Skeletal muscle tissue (tissue), 3 donors: ENCODE measurements at regions not wholly inside any gene's neighbourhood (a gene's known extent, or its start where the extent isn't known, plus 50 kb on each side); places are given as distances from the start of the nearest gene placed in this dataset.

ENCODE experiments used
- H3K27ac ChIP-seq: one replicate; pipeline ENCODE4 v1.7.0; 2013; ENCODE audit warnings: mild to moderate bottlenecking, low read depth, low read length, inconsistent platforms
- H3K27me3 ChIP-seq, 3 donors: one replicate each; pipeline ENCODE4 v1.7.0; 2013; ENCODE audit warnings: low read length in 3 of 3; ENCODE audit not compliant: control insufficient read depth in 3 of 3, insufficient read depth in 3 of 3
- H3K36me3 ChIP-seq, 3 donors: one replicate each; pipeline ENCODE4 v1.7.0; 2013; ENCODE audit warnings: low read length in 3 of 3; ENCODE audit not compliant: control insufficient read depth in 3 of 3, insufficient read depth in 3 of 3
- H3K4me1 ChIP-seq, 3 donors: one replicate each; pipeline ENCODE4 v1.7.0; 2013; ENCODE audit warnings: low read length in 3 of 3, mild to moderate bottlenecking in 3 of 3; ENCODE audit not compliant: control insufficient read depth in 3 of 3, insufficient read depth in 3 of 3
- H3K4me3 ChIP-seq, 3 donors: one replicate each; pipeline ENCODE4 v1.7.0; 2013; ENCODE audit warnings: low read length in 3 of 3
- H3K9ac ChIP-seq, 3 donors: one replicate each; pipeline ENCODE4 v1.7.0; 2013; ENCODE audit warnings: low read length in 3 of 3, mild to moderate bottlenecking in 3 of 3, moderate library complexity in 2 of 3, low read depth in 1 of 3
- H3K9me3 ChIP-seq, 3 donors: one replicate each; pipeline ENCODE4 v1.7.0; 2013; ENCODE audit warnings: low read length in 3 of 3; ENCODE audit not compliant: control insufficient read depth in 3 of 3
- donor health status: Osteomylitis.

DNA sequence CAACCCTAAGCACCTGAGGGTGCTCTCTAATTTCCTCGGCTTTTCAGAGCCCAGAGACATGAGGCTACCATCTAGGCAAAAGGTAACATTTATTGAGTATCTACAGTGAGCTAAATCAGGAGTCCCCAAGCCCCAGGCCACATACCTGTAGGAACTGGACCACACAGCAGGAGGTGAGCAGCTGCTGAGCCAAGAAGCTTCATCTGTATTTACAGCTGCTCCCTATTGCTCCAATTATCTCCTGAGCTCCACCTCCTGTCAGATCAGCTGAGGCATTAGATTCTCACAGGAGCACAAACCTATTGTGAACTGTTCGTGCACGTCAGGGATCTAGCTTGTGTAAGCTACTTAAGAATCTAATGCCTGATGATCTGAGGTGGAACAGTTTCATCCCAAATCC, 70.2 kb downstream of the RND3 start:
- H3K36me3 ChIP-seq, result no peaks in the 10 kb centered on the region
- H3K9me3 ChIP-seq, result no peaks in the 10 kb centered on the region
- no peak overlapping the region for H3K9ac ChIP-seq
- H3K4me3 ChIP-seq, result no peak overlapping the region
- no peak overlapping the region for H3K27ac ChIP-seq
- H3K4me1 ChIP-seq, result no peaks in the 10 kb centered on the region
- H3K27me3 ChIP-seq, result no peaks in the 10 kb centered on the region

DNA sequence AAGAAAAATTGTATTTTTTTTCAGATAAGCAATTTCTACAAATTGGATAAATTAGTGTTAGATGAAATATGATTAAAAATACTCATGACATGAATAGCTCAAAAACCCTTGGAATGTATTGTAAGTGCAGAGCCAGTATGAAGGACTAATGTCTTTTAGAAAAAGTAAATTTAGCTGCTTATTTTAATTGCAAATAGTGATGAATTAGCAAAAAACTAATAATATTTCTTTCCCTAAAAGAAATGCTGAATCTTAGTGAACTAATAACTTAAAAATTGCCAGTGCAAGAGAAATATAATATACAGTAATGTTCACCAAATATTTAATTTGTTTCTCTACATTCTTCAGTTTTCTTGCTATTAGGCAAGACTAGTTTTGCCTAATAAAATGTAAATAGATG, 72.4 kb downstream of the RND3 start:
- no peak overlapping the region for H3K9ac ChIP-seq
- H3K4me1 ChIP-seq, result no peaks in the 10 kb centered on the region
- H3K27ac ChIP-seq, result no peak overlapping the region
- H3K9me3 ChIP-seq, result no peaks in the 10 kb centered on the region
- H3K27me3 ChIP-seq, result no peaks in the 10 kb centered on the region
- H3K36me3 ChIP-seq, result no peaks in the 10 kb centered on the region
- no peak overlapping the region for H3K4me3 ChIP-seq

DNA sequence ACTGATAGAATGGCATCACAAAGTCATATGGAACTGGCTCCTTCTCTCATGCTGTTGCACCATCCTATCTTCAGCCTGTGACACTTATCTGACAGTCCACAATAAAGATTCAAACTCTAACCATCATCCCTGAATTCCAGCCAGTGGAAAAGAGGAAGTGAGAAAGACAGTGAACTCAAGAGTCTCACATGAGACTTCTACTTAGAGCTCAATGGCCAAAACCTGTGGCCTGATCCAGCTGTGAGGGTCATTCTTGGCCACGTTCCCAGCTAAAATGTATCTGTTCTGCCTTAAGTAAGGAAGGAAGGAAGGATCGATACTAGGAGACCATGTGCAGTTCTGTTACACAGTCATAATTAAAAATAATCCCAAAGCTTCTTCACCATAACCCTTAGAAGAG, 73.6 kb downstream of the RND3 start:
- Histone ChIP-seq H3K27ac (no peak overlapping the region), H3K4me3 (no peak overlapping the region), H3K36me3 (no peaks in the 10 kb centered on the region), H3K9me3 (no peaks in the 10 kb centered on the region), H3K27me3 (no peaks in the 10 kb centered on the region), H3K4me1 (no peaks in the 10 kb centered on the region), H3K9ac (no peak overlapping the region)

DNA sequence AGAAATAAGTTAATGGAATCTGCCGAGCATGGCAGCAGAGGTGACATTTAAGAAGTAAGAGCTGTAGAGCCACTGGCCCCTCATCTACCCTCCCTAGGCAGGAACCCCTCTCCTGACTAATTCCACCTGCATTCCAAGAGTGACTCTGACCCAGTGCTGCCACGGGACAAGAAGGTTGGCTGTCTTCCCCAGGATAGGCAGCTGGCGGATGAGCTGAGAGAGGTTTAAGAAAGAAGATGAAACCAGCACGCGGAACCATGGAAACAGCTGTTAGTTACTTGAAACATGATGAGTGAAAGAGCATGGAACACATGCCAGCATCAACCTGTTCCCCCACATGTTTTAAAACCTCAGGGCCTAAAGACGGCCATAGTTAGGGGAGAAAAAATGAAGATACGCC, 74.1 kb downstream of the RND3 start:
- Histone ChIP-seq H3K27ac (no peak overlapping the region), H3K4me1 (no peaks in the 10 kb centered on the region), H3K36me3 (no peaks in the 10 kb centered on the region), H3K9me3 (no peaks in the 10 kb centered on the region), H3K9ac (no peak overlapping the region), H3K27me3 (no peaks in the 10 kb centered on the region), H3K4me3 (no peak overlapping the region)

DNA sequence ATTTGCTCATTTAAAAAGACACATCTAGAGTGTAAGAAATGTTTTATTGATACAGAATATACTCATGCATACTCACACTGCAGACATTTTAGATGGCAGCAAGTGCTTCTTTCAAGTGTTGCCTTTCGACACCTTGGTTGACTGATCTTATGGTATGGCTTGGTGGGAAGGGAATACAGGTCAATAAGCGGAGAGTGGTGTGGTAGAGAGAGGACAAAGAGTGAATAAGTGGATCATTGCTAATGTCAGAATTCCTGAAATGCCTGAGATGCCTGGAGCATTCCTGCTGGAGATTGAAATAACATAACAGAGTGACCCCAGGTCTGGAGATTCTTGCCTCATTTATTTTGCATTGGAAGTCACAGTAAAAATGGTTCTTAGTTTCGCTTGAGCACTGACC, 76.7 kb downstream of the RND3 start:
- Histone ChIP-seq H3K36me3 (no peaks in the 10 kb centered on the region), H3K9me3 (no peaks in the 10 kb centered on the region), H3K27ac (no peak overlapping the region), H3K27me3 (no peaks in the 10 kb centered on the region), H3K4me3 (no peak overlapping the region), H3K4me1 (no peaks in the 10 kb centered on the region), H3K9ac (no peak overlapping the region)

DNA sequence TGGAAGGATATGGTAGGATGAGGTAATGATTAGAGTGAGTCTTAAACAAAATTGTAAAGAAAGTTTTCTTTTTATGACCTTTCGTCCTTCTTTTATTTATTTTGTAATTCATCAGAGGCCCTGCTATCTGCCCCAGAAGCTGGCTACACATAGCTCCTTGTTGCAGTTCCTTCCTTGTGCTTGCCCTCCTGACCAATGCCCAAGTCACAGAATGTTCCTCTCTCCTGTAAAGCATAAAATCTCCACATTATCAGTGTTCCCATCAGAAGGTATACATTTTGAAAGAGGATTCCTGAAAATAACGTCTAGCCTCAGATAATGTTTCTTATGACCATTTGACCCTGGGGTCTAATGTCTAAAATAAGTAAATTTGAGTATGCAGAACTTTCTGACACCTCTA, 78.3 kb downstream of the RND3 start:
- Histone ChIP-seq H3K36me3 (no peaks in the 10 kb centered on the region), H3K4me3 (no peak overlapping the region), H3K9me3 (no peaks in the 10 kb centered on the region), H3K9ac (no peak overlapping the region), H3K27me3 (no peaks in the 10 kb centered on the region), H3K4me1 (no peaks in the 10 kb centered on the region), H3K27ac (no peak overlapping the region)

DNA sequence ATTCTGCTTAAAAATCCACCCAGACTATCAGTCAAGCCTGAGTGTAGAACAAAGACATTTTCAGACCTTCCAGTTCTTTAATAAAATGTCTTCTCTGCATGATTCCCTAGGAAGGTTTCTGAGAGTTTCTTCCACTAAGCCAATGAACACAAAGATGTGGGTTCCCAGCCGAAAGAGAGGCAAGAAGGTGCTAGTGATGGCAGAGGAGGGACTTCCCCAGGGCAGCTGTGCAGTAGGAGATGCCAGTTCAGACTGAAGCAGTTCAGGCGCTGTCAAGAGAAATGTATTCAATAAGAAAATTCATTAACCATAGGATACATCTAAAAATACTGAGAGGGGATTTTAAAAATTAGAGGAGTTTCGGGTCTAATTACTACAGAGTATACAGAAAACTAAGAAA, 83.3 kb downstream of the RND3 start:
- Histone ChIP-seq H3K4me3 (no peak overlapping the region), H3K27ac (no peak overlapping the region), H3K36me3 (no peaks in the 10 kb centered on the region), H3K9ac (no peak overlapping the region), H3K27me3 (no peaks in the 10 kb centered on the region), H3K9me3 (no peaks in the 10 kb centered on the region), H3K4me1 (no peaks in the 10 kb centered on the region)

DNA sequence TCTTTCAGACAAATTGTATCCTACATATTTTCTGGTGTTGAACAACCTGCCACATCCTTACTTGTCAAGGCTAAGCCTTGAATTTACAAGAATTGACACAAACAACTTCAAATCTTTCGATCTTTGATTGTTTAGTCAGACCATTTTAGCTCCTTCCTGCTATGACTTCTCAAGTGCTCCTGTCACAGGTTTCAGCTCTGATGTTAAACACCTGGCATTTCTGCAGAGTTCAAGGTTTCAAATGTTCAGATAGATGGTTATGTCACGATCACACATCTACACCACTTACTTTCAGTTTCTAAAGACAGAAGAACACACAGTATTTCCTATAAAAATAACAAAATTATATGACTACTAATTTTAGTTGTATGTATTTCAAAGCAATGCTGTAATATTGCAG, 84.0 kb downstream of the RND3 start:
- no peaks in the 10 kb centered on the region for H3K36me3 ChIP-seq
- no peak overlapping the region for H3K9ac ChIP-seq
- H3K9me3 ChIP-seq, result no peaks in the 10 kb centered on the region
- H3K4me3 ChIP-seq, result no peak overlapping the region
- H3K27me3 ChIP-seq, result no peaks in the 10 kb centered on the region
- H3K27ac ChIP-seq, result no peak overlapping the region
- H3K4me1 ChIP-seq, result no peaks in the 10 kb centered on the region

DNA sequence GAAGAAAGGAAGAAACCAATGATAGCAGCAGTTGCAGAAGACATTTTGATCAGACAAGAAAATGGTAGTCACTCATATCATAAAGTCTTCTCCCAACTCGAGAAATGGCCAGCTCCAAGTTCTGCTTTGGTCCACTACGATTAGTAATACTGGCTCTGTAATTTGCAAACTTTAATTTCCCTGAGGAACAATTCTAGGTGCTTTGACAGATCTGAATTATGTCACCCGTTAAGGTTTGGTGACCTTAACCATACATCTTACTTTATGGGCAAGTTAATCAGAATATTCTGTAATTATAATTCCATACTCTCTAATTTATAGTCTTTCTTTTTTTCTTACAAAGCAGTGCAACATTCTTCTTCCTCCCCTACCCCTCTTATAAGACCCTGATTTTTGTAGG, 84.5 kb downstream of the RND3 start:
- Histone ChIP-seq H3K9ac (no peak overlapping the region), H3K27ac (no peak overlapping the region), H3K4me3 (no peak overlapping the region), H3K4me1 (no peaks in the 10 kb centered on the region), H3K27me3 (no peaks in the 10 kb centered on the region), H3K36me3 (no peaks in the 10 kb centered on the region), H3K9me3 (no peaks in the 10 kb centered on the region)

DNA sequence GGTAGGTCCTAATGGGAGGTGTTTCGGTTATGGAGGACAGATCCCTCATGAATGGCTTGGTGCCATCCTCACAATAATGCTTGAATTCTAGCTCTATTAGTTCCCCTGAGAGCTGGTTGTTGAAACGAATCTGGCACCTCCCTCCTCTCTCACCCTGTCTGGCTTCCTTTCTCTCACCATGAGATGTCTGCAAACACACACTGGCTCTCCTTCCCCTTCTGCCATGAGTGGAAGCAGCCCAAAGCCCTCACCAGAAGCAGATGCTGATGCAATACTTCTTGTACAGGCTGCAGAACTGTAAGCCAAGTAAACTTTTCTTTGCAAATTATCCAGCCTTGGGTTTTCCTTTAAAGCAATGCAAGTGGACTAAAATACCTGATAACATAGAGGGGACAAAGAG, 86.6 kb downstream of the RND3 start:
- Histone ChIP-seq H3K9ac (no peak overlapping the region), H3K27ac (no peak overlapping the region), H3K4me3 (no peak overlapping the region), H3K4me1 (no peaks in the 10 kb centered on the region), H3K9me3 (no peaks in the 10 kb centered on the region), H3K36me3 (no peaks in the 10 kb centered on the region), H3K27me3 (no peaks in the 10 kb centered on the region)

DNA sequence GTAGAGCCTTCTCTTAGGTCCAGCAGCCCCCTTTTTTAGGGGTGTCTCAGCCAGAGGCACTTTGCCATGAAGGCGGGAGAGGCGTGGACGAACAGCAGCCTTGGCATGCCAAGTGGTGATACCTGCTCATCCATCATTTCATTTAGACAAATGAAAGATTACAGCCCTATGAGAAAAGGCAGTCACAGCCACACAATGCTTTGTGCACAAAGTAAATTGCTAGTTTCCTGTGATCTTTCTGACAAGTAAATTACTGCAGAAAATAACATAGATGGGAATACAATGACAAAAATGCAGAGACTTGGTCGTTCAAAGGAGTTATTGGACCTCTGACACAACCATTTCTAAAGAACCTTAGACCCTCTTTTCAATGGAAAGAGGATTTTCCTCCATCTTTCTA, 94.9 kb downstream of the RND3 start:
- no peak overlapping the region for H3K4me3 ChIP-seq
- no peaks in the 10 kb centered on the region for H3K4me1 ChIP-seq
- no peaks in the 10 kb centered on the region for H3K9me3 ChIP-seq
- no peaks in the 10 kb centered on the region for H3K36me3 ChIP-seq
- no peaks in the 10 kb centered on the region for H3K27me3 ChIP-seq
- no peak overlapping the region for H3K9ac ChIP-seq
- H3K27ac ChIP-seq, result no peak overlapping the region
